ENCODE measurements at regions not wholly inside any gene's neighbourhood (a gene's known extent, or its start where the extent isn't known, plus 50 kb on each side); places are given as distances from the start of the nearest gene placed in this dataset.

GRCh38 chr7:26594553-26594952 is 269.8 kb downstream of the SKAP2 start:
- H3K4me3 Mint-ChIP-seq, result no peak overlapping the region
- no peak overlapping the region for H3K27ac Mint-ChIP-seq
- no peaks in the 10 kb centered on the region for H3K4me1 Mint-ChIP-seq
- POLR2A ChIA-PET, result no interaction called here
- Histone ChIP-seq H3K9me3 (ENCODE audit: control extremely low read depth in 1 of 3, control insufficient read depth in 2 of 3, insufficient read depth in 1 of 3, low read length in 2 of 3) (no peaks in the 10 kb centered on the region), H3K9ac (ENCODE audit: low read length) (no peak overlapping the region), H3K27me3 (replicated peaks in 1 of 4; ENCODE audit: control extremely low read depth in 1 of 4, control insufficient read depth in 3 of 4, insufficient read depth in 4 of 4, low read length in 3 of 4) (no peaks in the 10 kb centered on the region), H3K27ac (ENCODE audit: low read length in 2 of 2) (no peak overlapping the region), H3K36me3 (replicated peaks in 1 of 2; ENCODE audit: control extremely low read depth in 1 of 2, control insufficient read depth in 1 of 2, extremely low read depth in 1 of 2, insufficient read depth in 2 of 2, low read length in 1 of 2) (no peaks in the 10 kb centered on the region), H2AFZ (ENCODE audit: insufficient read depth, low read depth, low read length, poor library complexity, severe bottlenecking) (no peak overlapping the region), H3K4me1 (ENCODE audit: control insufficient read depth in 2 of 2, insufficient read depth in 2 of 2, low read length in 2 of 2) (no peaks in the 10 kb centered on the region), H3K79me2 (ENCODE audit: control insufficient read depth, insufficient read depth, low read length) (no peaks in the 10 kb centered on the region), H3K4me3 (ENCODE audit: control extremely low read depth in 1 of 5, extremely low read depth in 1 of 5, insufficient read depth in 1 of 5, low read depth in 2 of 5, low read length in 4 of 5) (no peak overlapping the region), H3K4me2 (replicated peaks; ENCODE audit: low read depth, low read length, poor library complexity, severe bottlenecking) (no peak overlapping the region), H4K20me1 (ENCODE audit: control insufficient read depth, insufficient read depth, low read length, poor library complexity, severe bottlenecking) (no peaks in the 10 kb centered on the region)
- CTCF ChIA-PET, result no interaction called here
- DNase-seq (no peak), ATAC-seq (ENCODE audit: low read depth) (no peak)
- intact Hi-C loops (cut with micrococcal nuclease), result no loop called here
- TF ChIP-seq EZH2 (IDR thresholded peaks at IDR 0.05; ENCODE audit: borderline replicate concordance, insufficient read depth, low read depth, low read length, poor library complexity, severe bottlenecking) (no peak), CTCF (IDR thresholded peaks at IDR 0.05) (no peak)
- H3K9me3 Mint-ChIP-seq (ENCODE audit: insufficient read depth), result no peaks in the 10 kb centered on the region
- no CpG with 5 or more reads among the region's 6 CpGs for WGBS (ENCODE audit: insufficient coverage)
- H3K27me3 Mint-ChIP-seq, result peaks cover 4% of the 10 kb centered on the region

GRCh38 chr7:26598867-26599266 is 265.5 kb downstream of the SKAP2 start:
- Mint-ChIP-seq H3K9me3 (ENCODE audit: insufficient read depth) (no peaks in the 10 kb centered on the region), H3K4me3 (no peak overlapping the region), H3K27ac (no peak overlapping the region), H3K4me1 (no peaks in the 10 kb centered on the region), H3K27me3 (no peaks in the 10 kb centered on the region)
- Histone ChIP-seq H3K9me3 (ENCODE audit: control extremely low read depth in 1 of 3, control insufficient read depth in 2 of 3, insufficient read depth in 1 of 3, low read length in 2 of 3) (no peaks in the 10 kb centered on the region), H3K4me3 (ENCODE audit: control extremely low read depth in 1 of 5, extremely low read depth in 1 of 5, insufficient read depth in 1 of 5, low read depth in 2 of 5, low read length in 4 of 5) (no peak overlapping the region), H4K20me1 (ENCODE audit: control insufficient read depth, insufficient read depth, low read length, poor library complexity, severe bottlenecking) (no peaks in the 10 kb centered on the region), H3K79me2 (ENCODE audit: control insufficient read depth, insufficient read depth, low read length) (no peaks in the 10 kb centered on the region), H3K4me1 (ENCODE audit: control insufficient read depth in 2 of 2, insufficient read depth in 2 of 2, low read length in 2 of 2) (no peaks in the 10 kb centered on the region), H3K27me3 (replicated peaks in 1 of 4; ENCODE audit: control extremely low read depth in 1 of 4, control insufficient read depth in 3 of 4, insufficient read depth in 4 of 4, low read length in 3 of 4) (no peaks in the 10 kb centered on the region), H3K4me2 (replicated peaks; ENCODE audit: low read depth, low read length, poor library complexity, severe bottlenecking) (no peak overlapping the region), H3K9ac (ENCODE audit: low read length) (no peak overlapping the region), H3K36me3 (replicated peaks in 1 of 2; ENCODE audit: control extremely low read depth in 1 of 2, control insufficient read depth in 1 of 2, extremely low read depth in 1 of 2, insufficient read depth in 2 of 2, low read length in 1 of 2) (no peaks in the 10 kb centered on the region), H3K27ac (ENCODE audit: low read length in 2 of 2) (no peak overlapping the region), H2AFZ (ENCODE audit: insufficient read depth, low read depth, low read length, poor library complexity, severe bottlenecking) (no peak overlapping the region)
- ATAC-seq (ENCODE audit: low read depth) (no peak), DNase-seq (no peak)
- ChIA-PET POLR2A (no interaction called here), CTCF (no interaction called here)
- intact Hi-C loops (cut with micrococcal nuclease), result no loop called here
- WGBS (ENCODE audit: insufficient coverage), result no CpG with 5 or more reads among the region's 2 CpGs
- TF ChIP-seq EZH2 (IDR thresholded peaks at IDR 0.05; ENCODE audit: borderline replicate concordance, insufficient read depth, low read depth, low read length, poor library complexity, severe bottlenecking), result no peak
- no peak for TF ChIP-seq CTCF (IDR thresholded peaks at IDR 0.05)

Data from B cell (primary cell).